OCI-LY7 (cell line): ENCODE measurements at regions not wholly inside any gene's neighbourhood (a gene's known extent, or its start where the extent isn't known, plus 50 kb on each side); places are given as distances from the start of the nearest gene placed in this dataset.

Experiments
- CTCF ChIP-seq: fragments of 200-600 bp; sonication (generic); conservative IDR thresholded peaks from 2 replicates; pipeline ENCODE4 v1.5.1; 2014; ENCODE audit warnings: mild to moderate bottlenecking, antibody characterized with exemption, low read length, moderate library complexity, mixed read lengths
- EZH2phosphoT487 ChIP-seq: fragments of 200-600 bp; sonication (generic); IDR thresholded peaks from 2 replicates; pipeline ENCODE4 v1.6.1; 2018; ENCODE audit warnings: low read depth, borderline replicate concordance, mild to moderate bottlenecking, mixed run types, antibody characterized with exemption, low read length, moderate library complexity, mixed read lengths

- TF ChIP-seq CTCF (no peak), EZH2phosphoT487 (no peak)
These were observed 484.0 kb downstream of the METTL15 start for GRCh38 chr11:28592141-28592540.
